Stimulated activated CD4-positive, alpha-beta T cell treated with anti-CD3 and anti-CD28 coated beads, Interleukin-4, amount 100 ng/mL, for 4 hours (primary cell): ENCODE measurements at regions not wholly inside any gene's neighbourhood (a gene's known extent, or its start where the extent isn't known, plus 50 kb on each side); places are given as distances from the start of the nearest gene placed in this dataset.

Source experiments
- DNase-seq, 2 experiments: peaks; one replicate each; pipeline ENCODE4 v3.0.0-alpha.2; 2020

GRCh38 chr5:74576941-74577456 is 63.5 kb downstream of the ENC1 start:
- DNase-seq, result no peak

- DNase-seq, result no peak
Measured at GRCh38 chr5:74575741-74576538, 64.6 kb downstream of the ENC1 start.

- DNase-seq, result no peak
Measured at GRCh38 chr5:74570250-74570649, 70.3 kb downstream of the ENC1 start.

DNA sequence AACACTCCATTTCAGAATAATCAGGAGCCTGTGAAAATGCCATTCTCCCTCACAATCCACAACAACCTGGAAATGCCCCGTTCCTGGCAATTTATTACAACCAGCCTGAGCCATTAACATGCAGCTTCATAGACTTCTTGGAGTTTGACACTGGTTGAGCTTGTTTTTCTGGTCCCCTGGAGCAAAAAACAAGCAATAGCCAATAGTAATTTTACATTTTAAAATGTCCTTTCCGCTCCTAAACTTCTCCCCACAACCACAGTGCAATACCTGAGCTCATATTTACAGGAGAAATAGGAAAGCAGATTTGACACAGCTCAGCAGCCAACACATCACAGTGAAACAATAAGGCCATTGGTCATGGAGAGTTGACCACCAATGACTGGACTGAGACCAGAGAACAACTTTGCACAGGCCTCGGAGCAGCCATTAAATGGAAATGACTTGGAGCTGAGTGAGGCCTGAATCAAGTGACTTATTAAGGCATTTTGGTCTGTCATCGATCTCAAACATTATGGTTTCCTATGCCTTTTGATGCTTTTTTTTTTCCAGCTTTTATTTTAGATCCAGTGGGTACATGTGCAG is 73.0 kb downstream of the ENC1 start:
- DNase-seq, result no peak

GRCh38 chr5:74562122-74562521 is 78.4 kb downstream of the ENC1 start:
- no peak for DNase-seq

GRCh38 chr5:74560245-74560644 is 80.3 kb downstream of the ENC1 start:
- no peak for DNase-seq

- DNase-seq, result no peak
Measured at GRCh38 chr5:74556631-74557595, 83.6 kb downstream of the ENC1 start.

DNA sequence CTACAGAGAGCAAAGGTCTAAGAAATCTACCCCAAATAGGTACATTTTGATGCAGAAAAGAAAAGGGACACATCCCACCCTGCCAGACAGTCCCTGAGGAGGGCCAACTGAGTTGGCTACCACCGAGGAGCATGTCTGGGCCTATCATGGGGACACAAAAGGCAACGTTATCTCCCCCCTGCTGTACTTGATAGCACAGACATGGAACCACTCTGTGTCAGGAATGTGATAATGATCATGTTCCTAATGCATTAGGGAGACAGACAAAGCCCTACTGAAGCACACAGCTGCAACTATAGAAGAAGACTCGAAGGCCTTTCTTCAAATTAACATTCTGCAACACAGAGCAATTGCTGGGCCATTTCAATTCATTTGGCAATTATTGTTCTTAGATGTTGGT is 84.5 kb downstream of the ENC1 start:
- no peak for DNase-seq

GRCh38 chr5:74552101-74552500 is 88.4 kb downstream of the ENC1 start:
- DNase-seq, result no peak

DNA sequence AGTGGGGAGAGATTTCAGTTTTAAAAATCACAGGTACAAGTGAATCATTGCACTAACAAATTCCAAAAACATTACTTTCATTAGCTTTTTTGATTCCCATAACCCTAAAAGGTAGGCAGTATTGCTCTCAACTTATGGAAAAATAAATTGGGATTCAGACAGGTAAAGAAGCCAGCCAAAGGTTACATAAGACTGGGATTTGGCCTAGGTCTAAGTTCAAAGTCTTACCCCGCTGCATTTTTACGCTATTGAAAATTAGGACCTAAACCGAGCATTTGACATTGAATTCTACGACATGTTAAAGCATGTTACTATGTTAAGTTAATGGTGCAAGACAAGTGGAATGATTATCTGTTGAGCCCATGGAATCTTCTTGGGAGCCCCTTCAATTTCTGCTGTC is 89.6 kb downstream of the ENC1 start:
- DNase-seq, result no peak

DNA sequence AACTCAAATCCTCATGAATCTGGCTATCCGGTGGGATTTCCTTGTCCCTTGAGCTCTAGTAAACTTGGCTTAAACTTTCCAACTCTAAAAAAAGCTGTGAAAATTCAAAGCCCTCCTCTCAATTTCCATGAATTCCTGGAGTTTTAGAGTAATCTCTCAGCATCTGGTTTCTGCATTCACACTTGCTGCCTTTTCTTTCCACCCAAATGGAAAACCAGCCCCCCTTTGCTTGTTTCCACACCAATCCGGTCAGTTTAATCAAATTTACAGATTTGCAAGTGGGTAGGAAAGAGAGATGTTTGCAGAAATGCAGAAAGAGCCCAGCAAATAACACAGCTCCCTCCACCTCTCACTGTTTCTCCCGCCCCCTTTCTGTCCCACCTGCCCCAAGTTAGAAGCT is 91.1 kb downstream of the ENC1 start:
- DNase-seq, result no peak

- DNase-seq, result no peak
Measured at GRCh38 chr5:74546796-74547195, 93.7 kb downstream of the ENC1 start.

GRCh38 chr5:74544811-74545210 is 95.7 kb downstream of the ENC1 start:
- DNase-seq, result no peak

DNA sequence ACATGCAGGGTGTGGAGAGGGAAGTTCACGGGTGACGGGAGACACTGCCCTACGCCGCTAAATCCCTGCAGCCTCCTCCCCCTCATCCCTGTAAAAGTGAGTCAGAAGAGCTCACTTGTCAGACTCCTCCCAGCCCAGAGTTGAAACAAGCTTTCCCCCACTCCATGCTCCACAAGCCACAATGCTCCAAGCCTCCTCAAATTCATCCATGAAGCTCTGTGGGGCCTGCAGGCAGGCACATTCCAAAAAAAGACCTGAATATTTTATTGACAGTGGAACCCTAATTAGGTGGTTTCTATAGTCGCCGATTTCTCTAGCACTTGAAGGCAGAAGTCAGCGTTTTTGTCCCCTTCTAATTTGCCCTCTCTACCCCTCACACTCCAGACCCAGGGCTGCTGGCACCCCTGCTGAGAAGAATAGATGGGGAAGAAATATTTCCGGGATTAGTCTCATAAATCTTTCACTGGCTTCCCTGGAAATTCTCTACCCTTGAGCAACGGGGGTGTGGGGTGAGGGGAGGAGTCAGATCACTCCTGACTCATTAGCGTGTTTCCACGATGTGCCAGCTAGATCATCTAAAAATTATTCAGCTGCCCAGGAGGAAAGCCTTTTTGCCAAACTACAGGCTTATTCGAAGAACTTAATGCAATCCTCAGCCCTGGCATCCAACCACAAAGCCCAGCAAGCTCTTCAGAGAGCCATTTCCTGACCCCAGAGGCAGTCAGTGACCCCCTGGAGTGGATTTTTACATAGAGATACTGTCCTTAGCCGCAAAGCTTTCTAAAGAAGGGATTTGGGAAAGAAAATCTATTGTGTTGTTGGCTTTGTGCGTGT is 97.1 kb downstream of the ENC1 start:
- DNase-seq, result no peak

DNA sequence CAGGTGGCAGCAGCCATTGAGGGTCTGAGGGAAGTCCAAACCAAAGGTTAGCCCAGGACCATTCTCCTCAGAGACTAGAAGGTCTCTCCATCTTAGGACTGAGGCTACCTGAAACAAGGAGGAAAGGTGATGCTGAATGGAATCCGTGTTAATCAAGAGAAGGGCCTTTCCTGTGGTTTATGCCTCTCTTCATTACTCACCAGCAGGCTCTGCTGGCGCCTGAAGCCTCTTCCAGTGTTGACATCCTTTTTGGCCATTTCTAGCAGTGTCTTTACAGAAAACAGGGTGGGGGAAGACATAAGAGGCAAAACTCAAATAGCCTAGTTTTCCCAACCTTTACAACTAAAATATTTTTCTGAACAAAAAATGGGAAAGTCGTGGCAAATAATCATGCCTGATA is 98.0 kb downstream of the ENC1 start:
- DNase-seq, result no peak

- DNase-seq, result no peak
Measured at GRCh38 chr5:74541381-74541781, 99.1 kb downstream of the ENC1 start.

DNA sequence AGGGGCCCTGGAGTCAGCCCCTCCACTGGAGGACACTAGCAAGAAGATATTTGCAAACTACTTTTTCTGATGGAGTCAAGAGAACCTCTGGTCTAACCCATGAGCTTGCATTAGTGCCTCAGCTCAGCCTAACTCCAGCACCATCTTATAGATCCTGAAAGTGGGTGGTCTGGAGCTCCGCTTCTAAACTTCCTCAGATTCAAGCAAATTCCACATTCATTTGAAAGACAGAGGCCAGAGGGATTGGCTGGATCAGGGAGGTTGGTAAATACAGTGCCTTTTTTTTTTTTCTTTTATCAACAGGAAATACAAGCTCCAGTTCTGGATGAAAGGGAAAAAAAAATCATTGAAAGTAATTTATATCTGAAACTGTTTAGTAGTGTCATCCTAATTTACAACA is 99.9 kb downstream of the ENC1 start:
- DNase-seq, result no peak

DNA sequence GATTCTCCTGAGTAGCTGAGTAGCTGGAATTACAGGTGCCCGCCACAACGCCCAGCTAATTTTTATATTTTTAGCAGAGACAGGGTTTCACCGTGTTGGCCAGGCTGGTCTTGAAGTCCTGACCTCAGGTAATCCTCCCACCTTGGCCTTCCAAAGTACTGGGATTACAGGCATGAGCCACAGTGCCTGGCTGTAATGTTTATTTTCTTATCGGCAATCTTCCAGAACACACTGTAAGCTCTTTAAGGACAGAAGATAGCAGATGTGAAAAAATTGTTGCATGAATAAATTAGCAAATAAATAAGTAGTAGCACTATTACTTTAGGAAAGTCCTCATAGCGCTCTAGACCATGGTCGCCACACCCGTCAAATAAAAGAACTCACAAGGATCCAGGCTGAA is 100.5 kb downstream of the ENC1 start:
- no peak for DNase-seq

DNA sequence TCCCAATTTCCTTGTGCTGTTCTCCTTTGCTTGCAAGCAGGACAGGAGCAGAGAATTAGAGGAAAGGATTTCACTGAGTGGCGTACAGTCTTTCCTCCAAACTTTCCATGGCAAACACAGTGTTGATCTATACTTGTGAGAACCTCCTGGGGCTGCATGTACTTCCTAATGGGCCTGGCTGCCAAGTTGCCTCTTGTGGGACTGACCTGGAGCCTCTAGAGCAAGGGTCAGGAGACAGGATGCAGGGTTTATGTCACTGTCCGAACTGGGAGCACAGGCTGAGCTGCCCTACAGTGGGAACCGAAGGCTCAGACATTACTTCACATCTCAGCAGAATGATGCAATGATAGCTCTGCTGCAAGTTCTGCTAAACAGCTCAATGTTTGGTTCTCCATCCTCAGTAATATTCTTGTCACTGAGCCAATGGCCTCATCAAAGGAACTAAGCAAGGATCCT is 102.3 kb downstream of the ENC1 start:
- DNase-seq, result no peak

- DNase-seq, result no peak
Measured at GRCh38 chr5:74536658-74537057, 103.9 kb downstream of the ENC1 start.

DNA sequence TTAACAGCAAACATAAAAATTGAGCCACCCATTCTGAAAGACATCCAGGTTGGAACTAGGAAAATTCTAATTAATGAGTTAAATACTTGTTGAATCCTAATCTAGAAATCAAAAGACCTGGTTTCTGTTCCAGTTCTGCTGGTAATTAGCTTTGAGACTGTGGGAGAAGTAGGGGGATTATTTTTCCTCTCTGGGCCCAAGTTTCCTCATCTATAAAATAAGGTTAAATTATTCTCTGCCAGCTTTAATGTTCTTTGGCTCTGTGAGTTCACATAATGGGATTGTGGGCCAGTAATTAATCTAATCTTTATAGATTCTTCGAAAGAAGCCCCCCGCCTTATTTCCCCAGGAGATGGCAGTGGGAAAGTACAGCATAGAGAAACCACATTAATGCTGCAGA is 104.6 kb downstream of the ENC1 start:
- no peak for DNase-seq

GRCh38 chr5:74534397-74535129 is 106.0 kb downstream of the ENC1 start:
- DNase-seq, result no peak
